ENCODE measurements at regions not wholly inside any gene's neighbourhood (a gene's known extent, or its start where the extent isn't known, plus 50 kb on each side); places are given as distances from the start of the nearest gene placed in this dataset.

GRCh38 chr13:67856955-67857354 lies 626.8 kb upstream of the PCDH9 start:
- Mint-ChIP-seq H3K4me3 (no peak overlapping the region), H3K27ac (no peak overlapping the region), H3K4me1 (no peaks in the 10 kb centered on the region), H3K9me3 (no peaks in the 10 kb centered on the region), H3K36me3 (ENCODE audit: low read depth) (no peaks in the 10 kb centered on the region), H3K27me3 (no peaks in the 10 kb centered on the region)
- ATAC-seq (replicated peaks): no peak

- H3K9me3 Mint-ChIP-seq: no peaks in the 10 kb centered on the region
- no peak overlapping the region for H3K27ac Mint-ChIP-seq
- no peaks in the 10 kb centered on the region for H3K27me3 Mint-ChIP-seq
- no peaks in the 10 kb centered on the region for H3K4me1 Mint-ChIP-seq
- H3K36me3 Mint-ChIP-seq (ENCODE audit: low read depth): no peaks in the 10 kb centered on the region
- no peak overlapping the region for H3K4me3 Mint-ChIP-seq
- no peak for ATAC-seq (replicated peaks)
Observed at GRCh38 chr13:67855741-67856238, 625.7 kb upstream of the PCDH9 start.

- no peak overlapping the region for H3K4me3 Mint-ChIP-seq
- no peaks in the 10 kb centered on the region for H3K36me3 Mint-ChIP-seq (ENCODE audit: low read depth)
- no peaks in the 10 kb centered on the region for H3K9me3 Mint-ChIP-seq
- H3K4me1 Mint-ChIP-seq: no peaks in the 10 kb centered on the region
- no peak overlapping the region for H3K27ac Mint-ChIP-seq
- H3K27me3 Mint-ChIP-seq: no peaks in the 10 kb centered on the region
- no peak for ATAC-seq (replicated peaks)
Observed at GRCh38 chr13:67854990-67855389, 624.9 kb upstream of the PCDH9 start.

GRCh38 chr13:67844574-67844973 lies 614.4 kb upstream of the PCDH9 start:
- Mint-ChIP-seq H3K36me3 (ENCODE audit: low read depth) (no peaks in the 10 kb centered on the region), H3K9me3 (peaks cover 12% of the 10 kb centered on the region), H3K27ac (no peak overlapping the region), H3K27me3 (no peaks in the 10 kb centered on the region), H3K4me3 (no peak overlapping the region), H3K4me1 (no peaks in the 10 kb centered on the region)
- no peak for ATAC-seq (replicated peaks)

- no peak for ATAC-seq (replicated peaks)
- peaks cover 12% of the 10 kb centered on the region for H3K9me3 Mint-ChIP-seq
- H3K27ac Mint-ChIP-seq: no peak overlapping the region
- H3K4me1 Mint-ChIP-seq: no peaks in the 10 kb centered on the region
- no peaks in the 10 kb centered on the region for H3K27me3 Mint-ChIP-seq
- H3K36me3 Mint-ChIP-seq (ENCODE audit: low read depth): no peaks in the 10 kb centered on the region
- no peak overlapping the region for H3K4me3 Mint-ChIP-seq
Observed at GRCh38 chr13:67841071-67841470, 610.9 kb upstream of the PCDH9 start.

GRCh38 chr13:67833564-67833963 lies 603.4 kb upstream of the PCDH9 start:
- Mint-ChIP-seq H3K27ac (no peak overlapping the region), H3K9me3 (no peaks in the 10 kb centered on the region), H3K4me1 (no peaks in the 10 kb centered on the region), H3K36me3 (ENCODE audit: low read depth) (no peaks in the 10 kb centered on the region), H3K27me3 (no peaks in the 10 kb centered on the region), H3K4me3 (no peak overlapping the region)
- no peak for ATAC-seq (replicated peaks)

GRCh38 chr13:67829641-67830040 lies 599.5 kb upstream of the PCDH9 start:
- Mint-ChIP-seq H3K27ac (no peak overlapping the region), H3K36me3 (ENCODE audit: low read depth) (no peaks in the 10 kb centered on the region), H3K9me3 (no peaks in the 10 kb centered on the region), H3K27me3 (no peaks in the 10 kb centered on the region), H3K4me3 (no peak overlapping the region), H3K4me1 (no peaks in the 10 kb centered on the region)
- no peak for ATAC-seq (replicated peaks)

GRCh38 chr13:67827992-67828391 lies 597.9 kb upstream of the PCDH9 start:
- H3K36me3 Mint-ChIP-seq (ENCODE audit: low read depth): no peaks in the 10 kb centered on the region

GRCh38 chr13:67821606-67822005 lies 591.5 kb upstream of the PCDH9 start:
- H3K4me1 Mint-ChIP-seq: no peaks in the 10 kb centered on the region
- ATAC-seq (replicated peaks): no peak
- H3K4me3 Mint-ChIP-seq: no peak overlapping the region
- H3K9me3 Mint-ChIP-seq: no peaks in the 10 kb centered on the region
- H3K27ac Mint-ChIP-seq: no peak overlapping the region
- H3K27me3 Mint-ChIP-seq: no peaks in the 10 kb centered on the region
- H3K36me3 Mint-ChIP-seq (ENCODE audit: low read depth): no peaks in the 10 kb centered on the region

More at GRCh38 chr13:67827992-67828391, 597.9 kb upstream of the PCDH9 start:
- Mint-ChIP-seq H3K4me3 (no peak overlapping the region), H3K9me3 (no peaks in the 10 kb centered on the region), H3K27me3 (no peaks in the 10 kb centered on the region), H3K4me1 (no peaks in the 10 kb centered on the region), H3K27ac (no peak overlapping the region)
- no peak for ATAC-seq (replicated peaks)

GRCh38 chr13:67806796-67807195 lies 576.7 kb upstream of the PCDH9 start:
- no peak overlapping the region for H3K27ac Mint-ChIP-seq
- no peaks in the 10 kb centered on the region for H3K36me3 Mint-ChIP-seq (ENCODE audit: low read depth)
- peaks cover 12% of the 10 kb centered on the region for H3K9me3 Mint-ChIP-seq
- no peaks in the 10 kb centered on the region for H3K4me1 Mint-ChIP-seq
- ATAC-seq (replicated peaks): no peak
- H3K4me3 Mint-ChIP-seq: no peak overlapping the region
- no peaks in the 10 kb centered on the region for H3K27me3 Mint-ChIP-seq

- H3K9me3 Mint-ChIP-seq: peaks cover 10% of the 10 kb centered on the region
- no peak for ATAC-seq (replicated peaks)
- no peaks in the 10 kb centered on the region for H3K36me3 Mint-ChIP-seq (ENCODE audit: low read depth)
- no peaks in the 10 kb centered on the region for H3K27me3 Mint-ChIP-seq
- H3K4me1 Mint-ChIP-seq: no peaks in the 10 kb centered on the region
- no peak overlapping the region for H3K4me3 Mint-ChIP-seq
- no peak overlapping the region for H3K27ac Mint-ChIP-seq
Observed at GRCh38 chr13:67803118-67803517, 573.0 kb upstream of the PCDH9 start.

GRCh38 chr13:67792151-67792676 lies 562.1 kb upstream of the PCDH9 start:
- no peak for ATAC-seq (replicated peaks)
- Mint-ChIP-seq H3K4me1 (no peaks in the 10 kb centered on the region), H3K27ac (no peak overlapping the region), H3K4me3 (no peak overlapping the region), H3K27me3 (no peaks in the 10 kb centered on the region), H3K9me3 (no peaks in the 10 kb centered on the region), H3K36me3 (ENCODE audit: low read depth) (no peaks in the 10 kb centered on the region)

- no peaks in the 10 kb centered on the region for H3K36me3 Mint-ChIP-seq (ENCODE audit: low read depth)
- no peaks in the 10 kb centered on the region for H3K4me1 Mint-ChIP-seq
- no peaks in the 10 kb centered on the region for H3K27me3 Mint-ChIP-seq
- H3K4me3 Mint-ChIP-seq: no peak overlapping the region
- no peak overlapping the region for H3K27ac Mint-ChIP-seq
- ATAC-seq (replicated peaks): no peak
- H3K9me3 Mint-ChIP-seq: no peaks in the 10 kb centered on the region
Observed at GRCh38 chr13:67791047-67791446, 560.9 kb upstream of the PCDH9 start.

- Mint-ChIP-seq H3K36me3 (ENCODE audit: low read depth) (no peaks in the 10 kb centered on the region), H3K4me3 (no peak overlapping the region), H3K4me1 (no peaks in the 10 kb centered on the region), H3K27ac (no peak overlapping the region), H3K9me3 (peaks cover 11% of the 10 kb centered on the region), H3K27me3 (no peaks in the 10 kb centered on the region)
- ATAC-seq (replicated peaks): no peak
Observed at GRCh38 chr13:67776151-67776550, 546.0 kb upstream of the PCDH9 start.

- H3K4me3 Mint-ChIP-seq: no peak overlapping the region
- no peak overlapping the region for H3K27ac Mint-ChIP-seq
- ATAC-seq (replicated peaks): no peak
Observed at GRCh38 chr13:67775359-67775758, 545.2 kb upstream of the PCDH9 start.

More at GRCh38 chr13:67775359-67775758, 545.2 kb upstream of the PCDH9 start:
- Mint-ChIP-seq H3K36me3 (ENCODE audit: low read depth) (no peaks in the 10 kb centered on the region), H3K9me3 (peaks cover 11% of the 10 kb centered on the region), H3K4me1 (no peaks in the 10 kb centered on the region), H3K27me3 (no peaks in the 10 kb centered on the region)

Data from activated T-helper 17 cell treated with anti-CD3 and anti-CD28 coated beads, Interleukin-2, amount 50 U/mL, for 72 hours (primary cell).